NOMO-1 (cell line): ENCODE measurements at regions not wholly inside any gene's neighbourhood (a gene's known extent, or its start where the extent isn't known, plus 50 kb on each side); places are given as distances from the start of the nearest gene placed in this dataset.

Source experiments
- DNase-seq, 2 experiments: peaks; one replicate each; lab custom pipeline; 2025; ENCODE audit not compliant: unreplicated experiment in 2 of 2; lab: John Stamatoyannopoulos, UW

- no peak for DNase-seq
Measured at GRCh38 chr4:140316799-140317198, 56.6 kb upstream of the SCOC start.

GRCh38 chr4:140315970-140316369 is 57.5 kb upstream of the SCOC start:
- DNase-seq = no peak

GRCh38 chr4:140315438-140315837 is 58.0 kb upstream of the SCOC start:
- no peak for DNase-seq

- DNase-seq = no peak
Measured at GRCh38 chr4:140315019-140315418, 58.4 kb upstream of the SCOC start.

- DNase-seq = no peak
Measured at GRCh38 chr4:140312100-140312499, 61.3 kb upstream of the SCOC start.

- no peak for DNase-seq
Measured at GRCh38 chr4:140311257-140311835, 62.1 kb upstream of the SCOC start.

- DNase-seq = no peak
Measured at GRCh38 chr4:140309124-140309870, 64.1 kb upstream of the SCOC start.

- DNase-seq = peak; percentile 62 to 88
Measured at GRCh38 chr4:140308366-140309123, 64.9 kb upstream of the SCOC start.

- DNase-seq = no peak
Measured at GRCh38 chr4:140305053-140305452, 68.4 kb upstream of the SCOC start.

GRCh38 chr4:140304346-140304745 is 69.1 kb upstream of the SCOC start:
- DNase-seq = no peak

- DNase-seq = no peak
Measured at GRCh38 chr4:140302151-140302859, 71.1 kb upstream of the SCOC start.

- peak in 1 of 2 experiments; percentile 5 for DNase-seq
Measured at GRCh38 chr4:140300271-140300970, 73.0 kb upstream of the SCOC start.

GRCh38 chr4:140298001-140298400 is 75.4 kb upstream of the SCOC start:
- no peak for DNase-seq

GRCh38 chr4:140297221-140297570 is 76.2 kb upstream of the SCOC start:
- DNase-seq = no peak

GRCh38 chr4:140296335-140297220 is 76.9 kb upstream of the SCOC start:
- DNase-seq = no peak

GRCh38 chr4:140293979-140294378 is 79.5 kb upstream of the SCOC start:
- no peak for DNase-seq

- DNase-seq = no peak
Measured at GRCh38 chr4:140291259-140291658, 82.2 kb upstream of the SCOC start.

GRCh38 chr4:140289486-140289885 is 84.0 kb upstream of the SCOC start:
- DNase-seq = no peak

- no peak for DNase-seq
Measured at GRCh38 chr4:140286456-140286855, 87.0 kb upstream of the SCOC start.

- no peak for DNase-seq
Measured at GRCh38 chr4:140284456-140284855, 89.0 kb upstream of the SCOC start.
